IMR-90 (cell line): ENCODE measurements at regions not wholly inside any gene's neighbourhood (a gene's known extent, or its start where the extent isn't known, plus 50 kb on each side); places are given as distances from the start of the nearest gene placed in this dataset.

Experiments
- ATAC-seq: fragments of 200-7000 bp; cut with Tn5 transposase; 2 replicates; pipeline ENCODE4 v1.9.1; 2020; ENCODE audit warnings: low read depth, mild to moderate bottlenecking, moderate library complexity
- BruUV-seq: library from RNA; stranded (reverse); fragments of 400-500 nt; replicated peaks from 2 replicates; lab custom pipeline; 2021; lab: Mats Ljungman, UMichigan
- CTCF ChIA-PET: fragments of 300-600 bp; formaldehyde crosslinking; extraction: SDS; loops from one replicate; lab custom pipeline; 2021; ENCODE audit warnings: antibody characterized with exemption; lab: Yijun Ruan, JAX
- POLR2A ChIA-PET: fragments of 300-600 bp; sonication (Branson Sonifier 250); formaldehyde crosslinking; loops from one replicate; lab custom pipeline; 2022; ENCODE audit warnings: antibody characterized with exemption; ENCODE audit not compliant: unreplicated experiment; lab: Charles Lee
- DNase-seq: peaks from one replicate; pipeline ENCODE4 v3.0.0; 2013
- H2AFZ ChIP-seq: replicated peaks from 2 replicates; pipeline ENCODE3; 2013; ENCODE audit warnings: low read length, mild to moderate bottlenecking; ENCODE audit not compliant: poor library complexity
- H2AK5ac ChIP-seq: 2 replicates; pipeline ENCODE4 v1.6.1; 2013; ENCODE audit warnings: low read depth, low read length, inconsistent platforms
- H2AK9ac ChIP-seq: replicated peaks from 2 replicates; pipeline ENCODE3; 2013; ENCODE audit warnings: mild to moderate bottlenecking, low read depth, low read length, moderate library complexity; ENCODE audit not compliant: poor library complexity
- H2BK120ac ChIP-seq: 2 replicates; pipeline ENCODE4 v1.6.1; 2013; ENCODE audit warnings: low read depth, low read length, inconsistent platforms
- H2BK15ac ChIP-seq: 3 replicates; pipeline ENCODE4 v1.6.1; 2013; ENCODE audit warnings: low read depth, low read length, inconsistent platforms
- H2BK20ac ChIP-seq: 2 replicates; pipeline ENCODE4 v1.6.1; 2013; ENCODE audit warnings: low read depth, mild to moderate bottlenecking, inconsistent platforms, low read length, moderate library complexity
- H2BK5ac ChIP-seq: 2 replicates; pipeline ENCODE4 v1.6.1; 2013; ENCODE audit warnings: mild to moderate bottlenecking, low read depth, low read length, inconsistent platforms; ENCODE audit not compliant: poor library complexity, severe bottlenecking
- H3K14ac ChIP-seq: replicated peaks from 2 replicates; pipeline ENCODE4 v1.6.1; 2013; ENCODE audit warnings: low read depth, low read length, inconsistent platforms
- H3K18ac ChIP-seq: 2 replicates; pipeline ENCODE4 v1.6.1; 2013; ENCODE audit warnings: low read depth, low read length, control low read depth
- H3K23ac ChIP-seq: 2 replicates; pipeline ENCODE4 v1.6.1; 2013; ENCODE audit warnings: low read depth, low read length, inconsistent platforms
- H3K27ac ChIP-seq: 2 replicates; pipeline ENCODE4 v1.5.1; 2013; ENCODE audit warnings: mild to moderate bottlenecking, control low read depth, low read length; ENCODE audit not compliant: insufficient read depth
- H3K27me3 ChIP-seq: 2 replicates; pipeline ENCODE4 v1.6.1; 2013; ENCODE audit warnings: low read length; ENCODE audit not compliant: control insufficient read depth, insufficient read depth
- H3K36me3 ChIP-seq: 2 replicates; pipeline ENCODE4 v1.6.1; 2013; ENCODE audit warnings: low read length, mixed read lengths; ENCODE audit not compliant: control insufficient read depth, insufficient read depth
- H3K4ac ChIP-seq: 2 replicates; pipeline ENCODE4 v1.6.1; 2013; ENCODE audit warnings: low read depth, low read length, inconsistent platforms
- H3K4me1 ChIP-seq: 2 replicates; pipeline ENCODE4 v1.6.1; 2013; ENCODE audit warnings: low read length, mixed read lengths; ENCODE audit not compliant: control insufficient read depth, insufficient read depth
- H3K4me2 ChIP-seq: 2 replicates; pipeline ENCODE4 v1.6.1; 2013; ENCODE audit warnings: low read depth, mild to moderate bottlenecking, control low read depth, low read length, moderate library complexity
- H3K4me3 ChIP-seq: 2 replicates; pipeline ENCODE4 v1.5.1; 2013; ENCODE audit warnings: low read depth, mild to moderate bottlenecking, control low read depth, low read length, moderate library complexity; ENCODE audit not compliant: insufficient read depth
- H3K56ac ChIP-seq: 2 replicates; pipeline ENCODE4 v1.6.1; 2013; ENCODE audit warnings: low read length, inconsistent platforms; ENCODE audit not compliant: insufficient read depth; ENCODE audit errors: extremely low read depth
- H3K79me1 ChIP-seq, 2 experiments: 2 replicates each; pipeline ENCODE4 v1.6.1; 2013; ENCODE audit warnings: low read length in 2 of 2, inconsistent platforms in 1 of 2, low read depth in 1 of 2
- H3K9ac ChIP-seq: 2 replicates; pipeline ENCODE4 v1.6.1; 2013; ENCODE audit warnings: low read depth, low read length, control low read depth
- H3K9me1 ChIP-seq: 2 replicates; pipeline ENCODE4 v1.6.1; 2013; ENCODE audit warnings: low read length, inconsistent platforms; ENCODE audit not compliant: insufficient read depth
- H3K9me3 ChIP-seq: 2 replicates; pipeline ENCODE4 v1.6.1; 2013; ENCODE audit warnings: low read length; ENCODE audit not compliant: control insufficient read depth, insufficient read depth
- H4K20me1 ChIP-seq: 2 replicates; pipeline ENCODE4 v1.6.1; 2013; ENCODE audit warnings: low read length, inconsistent platforms; ENCODE audit not compliant: insufficient read depth
- H4K5ac ChIP-seq: 2 replicates; pipeline ENCODE4 v1.6.1; 2013; ENCODE audit warnings: mild to moderate bottlenecking, low read depth, low read length, control low read depth
- H4K8ac ChIP-seq, 2 experiments: 2 replicates each; pipeline ENCODE4 v1.6.1; 2013; ENCODE audit warnings: low read depth in 2 of 2, low read length in 2 of 2, control low read depth in 1 of 2, inconsistent platforms in 1 of 2
- H4K91ac ChIP-seq: 2 replicates; pipeline ENCODE4 v1.6.1; 2013; ENCODE audit warnings: low read depth, low read length, inconsistent platforms; ENCODE audit not compliant: insufficient read depth
- CTCF ChIP-seq: conservative IDR thresholded peaks from 2 replicates; pipeline ENCODE4 v1.5.1; 2012; ENCODE audit warnings: mild to moderate bottlenecking, low read depth, low read length, improper control_type of control experiment
- MAFK ChIP-seq: IDR thresholded peaks from 2 replicates; pipeline ENCODE4 v1.6.1; 2012; ENCODE audit warnings: low read depth, low read length, improper control_type of control experiment
- NFE2L2 ChIP-seq: fragments of 150-350 bp; IDR thresholded peaks from 2 replicates; pipeline ENCODE4 v1.6.1; 2016; ENCODE audit warnings: low read depth, mild to moderate bottlenecking, low read length
- POLR2A ChIP-seq: IDR thresholded peaks from 2 replicates; pipeline ENCODE4 v1.6.1; 2012; ENCODE audit warnings: mild to moderate bottlenecking, low read depth, low read length
- SMC3 ChIP-seq: fragments of 150-350 bp; IDR thresholded peaks from 2 replicates; pipeline ENCODE4 v1.6.1; 2016; ENCODE audit warnings: low read depth, mild to moderate bottlenecking, antibody characterized with exemption, low read length, moderate library complexity
- WGBS, 2 experiments: methylation state at CpG; one replicate each; pipeline versions ENCODE4 v1.1.5 to v1.1.7; 2013; ENCODE audit warnings: missing lambda C conversion rate in 2 of 2; ENCODE audit not compliant: insufficient read length in 1 of 2; ENCODE audit errors: extremely low coverage in 2 of 2; 5-methylcytosine and 5-hydroxymethylcytosine counted together
- dilution Hi-C: fragments of 300-500 bp; cut with HindIII; formaldehyde crosslinking; loops from one replicate; pipeline ENCODE4 v1.14.3; 2018; ENCODE audit warnings: low sequenced_read_pairs; ENCODE audit not compliant: unreplicated experiment
- in situ Hi-C: fragments of 300-500 bp; cut with MboI; formaldehyde crosslinking; loops from 3 replicates; pipeline ENCODE4 v1.14.3; 2019; ENCODE audit warnings: low sequenced_read_pairs, inconsistent platforms, mixed read lengths
- intact Hi-C: fragments of 100-400 bp; cut with micrococcal nuclease; formaldehyde crosslinking; loops from 2 replicates; pipeline ENCODE4 v1.10.0; 2022

GRCh38 chr7:83270407-83270806 is 107.7 kb upstream of the PCLO start:
- Histone ChIP-seq H3K4me2 (no peak overlapping the region), H4K20me1 (no peaks in the 10 kb centered on the region), H3K9me1 (no peaks in the 10 kb centered on the region), H3K18ac (no peak overlapping the region), H3K79me1 (no peaks in the 10 kb centered on the region), H4K8ac (no peak overlapping the region), H3K9me3 (no peaks in the 10 kb centered on the region), H3K14ac (no peak overlapping the region), H3K27ac (no peak overlapping the region), H3K36me3 (no peaks in the 10 kb centered on the region), H2AK5ac (no peak overlapping the region), H2AK9ac (no peak overlapping the region), H4K5ac (no peak overlapping the region), H3K9ac (no peak overlapping the region), H3K4me3 (no peak overlapping the region), H3K56ac (no peak overlapping the region), H3K23ac (no peak overlapping the region), H4K91ac (no peak overlapping the region), H2AFZ (no peak overlapping the region), H2BK20ac (no peak overlapping the region), H2BK15ac (no peak overlapping the region), H2BK5ac (no peak overlapping the region), H3K27me3 (no peaks in the 10 kb centered on the region), H2BK120ac (no peak overlapping the region), H3K4ac (no peak overlapping the region), H3K4me1 (no peaks in the 10 kb centered on the region)
- DNase-seq (no peak), ATAC-seq (no peak)
- 43% methylated on average over 2 of the region's 3 CpGs; no CpG with 5 or more reads in 1 of the 2 experiments for WGBS, 2 experiments
- dilution Hi-C loops (no loop called here), in situ Hi-C loops (no loop called here), intact Hi-C loops (loop anchor here (5.0 kb wide), 2 partner anchors 458 to 528 kb away; no protein-coding TSS in a partner anchor)
- POLR2A ChIA-PET: no interaction called here
- no TSS peak for BruUV-seq
- CTCF ChIA-PET: interaction anchor here (0.5 to 0.6 kb wide), 2 partner anchors 193 to 524 kb away, joined by 3 read pairs; no protein-coding TSS in a partner anchor
- TF ChIP-seq NFE2L2 (no peak), CTCF (no peak), SMC3 (no peak), POLR2A (no peak), MAFK (no peak)
